Mammary epithelial cell (primary cell): ENCODE measurements at regions not wholly inside any gene's neighbourhood (a gene's known extent, or its start where the extent isn't known, plus 50 kb on each side); places are given as distances from the start of the nearest gene placed in this dataset.

Experiments used
- CTCF ChIP-seq, 2 donors: IDR thresholded peaks in 1 of 2; conservative IDR thresholded peaks in 1 of 2; 2 replicates each; pipeline ENCODE4 v1.5.1; 2011 to 2012; ENCODE audit warnings: inconsistent platforms in 2 of 2, low read length in 2 of 2, mild to moderate bottlenecking in 2 of 2, control low read depth in 1 of 2, low read depth in 1 of 2; ENCODE audit not compliant: insufficient read depth in 1 of 2; ENCODE audit errors: extremely low read depth in 1 of 2
- EZH2 ChIP-seq: IDR thresholded peaks from 2 replicates; pipeline ENCODE4 v1.6.1; 2012; ENCODE audit warnings: low read length, inconsistent platforms, borderline replicate concordance

- TF ChIP-seq CTCF (conservative IDR thresholded peaks at IDR 0.05 in 1 of 2, IDR thresholded peaks at IDR 0.05 in 1 of 2; ENCODE audit: extremely low read depth in 1 of 2, insufficient read depth in 1 of 2, low read depth in 1 of 2, low read length in 2 of 2) (no peak), EZH2 (no peak)
Observed at GRCh38 chr11:111045407-111045803, 200.1 kb upstream of the POU2AF2 start.
